ENCODE measurements at regions not wholly inside any gene's neighbourhood (a gene's known extent, or its start where the extent isn't known, plus 50 kb on each side); places are given as distances from the start of the nearest gene placed in this dataset.

DNA sequence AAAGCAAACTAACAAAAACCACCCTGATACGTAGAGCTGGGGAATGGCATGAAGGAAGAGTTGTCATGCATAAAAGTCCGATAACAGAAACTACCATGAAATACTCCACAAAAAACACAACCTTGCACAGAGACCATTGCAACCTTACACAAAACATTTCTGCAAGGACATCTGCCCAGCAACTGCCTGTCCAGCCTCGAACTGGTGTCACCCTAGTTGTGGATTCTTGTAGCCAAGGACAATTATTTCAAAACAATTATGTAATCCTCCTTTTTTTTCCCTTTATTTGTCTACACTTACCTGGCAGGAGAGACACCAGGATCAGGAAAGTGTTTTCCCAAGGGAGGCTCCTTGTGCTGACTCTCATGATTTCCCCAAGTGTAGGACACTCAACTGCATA is 232.5 kb upstream of the SYNDIG1 start:
- H3K27me3 ChIP-seq = peaks cover 0 to 3% (median 0%) of the 10 kb centered on the region in 4 donors
- TF ChIP-seq, protein P1, sequence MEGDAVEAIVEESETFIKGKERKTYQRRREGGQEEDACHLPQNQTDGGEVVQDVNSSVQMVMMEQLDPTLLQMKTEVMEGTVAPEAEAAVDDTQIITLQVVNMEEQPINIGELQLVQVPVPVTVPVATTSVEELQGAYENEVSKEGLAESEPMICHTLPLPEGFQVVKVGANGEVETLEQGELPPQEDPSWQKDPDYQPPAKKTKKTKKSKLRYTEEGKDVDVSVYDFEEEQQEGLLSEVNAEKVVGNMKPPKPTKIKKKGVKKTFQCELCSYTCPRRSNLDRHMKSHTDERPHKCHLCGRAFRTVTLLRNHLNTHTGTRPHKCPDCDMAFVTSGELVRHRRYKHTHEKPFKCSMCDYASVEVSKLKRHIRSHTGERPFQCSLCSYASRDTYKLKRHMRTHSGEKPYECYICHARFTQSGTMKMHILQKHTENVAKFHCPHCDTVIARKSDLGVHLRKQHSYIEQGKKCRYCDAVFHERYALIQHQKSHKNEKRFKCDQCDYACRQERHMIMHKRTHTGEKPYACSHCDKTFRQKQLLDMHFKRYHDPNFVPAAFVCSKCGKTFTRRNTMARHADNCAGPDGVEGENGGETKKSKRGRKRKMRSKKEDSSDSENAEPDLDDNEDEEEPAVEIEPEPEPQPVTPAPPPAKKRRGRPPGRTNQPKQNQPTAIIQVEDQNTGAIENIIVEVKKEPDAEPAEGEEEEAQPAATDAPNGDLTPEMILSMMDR (IDR thresholded peaks at IDR 0.05) = no peak
- H3K9me3 ChIP-seq = no peaks in the 10 kb centered on the region
- ATAC-seq = no peak
- 68 to 74% methylated on average over 3 of the region's 3 CpGs for WGBS, 2 donors
- no peak for FAIRE-seq
- no peak overlapping the region for H3K4me3 ChIP-seq
- H3K4me1 ChIP-seq = no peaks in the 10 kb centered on the region
- no peak overlapping the region for H3K27ac ChIP-seq
- H3K36me3 ChIP-seq = no peaks in the 10 kb centered on the region
- no peak for DNase-seq
- intact Hi-C loops (cut with DNase I) = no loop called here

DNA sequence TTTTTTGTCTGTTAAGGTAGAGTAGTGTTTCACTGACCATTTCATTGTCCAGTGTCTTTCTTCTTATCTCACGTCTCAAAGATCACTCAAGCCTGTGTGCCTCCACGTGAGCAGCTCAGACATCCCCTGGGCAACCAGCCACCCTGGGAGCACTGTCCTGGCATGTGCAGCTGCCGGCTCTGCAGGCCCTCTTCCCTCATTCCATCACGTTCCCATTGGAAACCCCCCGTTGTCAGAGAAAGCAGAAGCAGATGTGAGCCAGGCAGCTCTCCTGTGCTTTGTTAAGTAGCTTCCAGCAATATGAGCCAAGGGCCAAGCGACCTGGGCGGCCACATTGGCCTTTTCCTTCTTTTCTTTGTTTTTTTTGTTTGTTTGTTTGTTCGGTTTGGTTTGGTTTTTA is 233.2 kb upstream of the SYNDIG1 start:
- no peaks in the 10 kb centered on the region for H3K4me1 ChIP-seq
- H3K9me3 ChIP-seq = no peaks in the 10 kb centered on the region
- WGBS, 2 donors = 30 to 32% methylated on average over 8 of the region's 8 CpGs
- no peaks in the 10 kb centered on the region for H3K36me3 ChIP-seq
- FAIRE-seq (no peak), DNase-seq (no peak), ATAC-seq (no peak)
- no peak overlapping the region for H3K4me3 ChIP-seq
- peaks cover 0 to 3% (median 0%) of the 10 kb centered on the region in 4 donors for H3K27me3 ChIP-seq
- intact Hi-C loops (cut with DNase I) = no loop called here
- no peak overlapping the region for H3K27ac ChIP-seq
- TF ChIP-seq, protein P1 (IDR thresholded peaks at IDR 0.05) = no peak

DNA sequence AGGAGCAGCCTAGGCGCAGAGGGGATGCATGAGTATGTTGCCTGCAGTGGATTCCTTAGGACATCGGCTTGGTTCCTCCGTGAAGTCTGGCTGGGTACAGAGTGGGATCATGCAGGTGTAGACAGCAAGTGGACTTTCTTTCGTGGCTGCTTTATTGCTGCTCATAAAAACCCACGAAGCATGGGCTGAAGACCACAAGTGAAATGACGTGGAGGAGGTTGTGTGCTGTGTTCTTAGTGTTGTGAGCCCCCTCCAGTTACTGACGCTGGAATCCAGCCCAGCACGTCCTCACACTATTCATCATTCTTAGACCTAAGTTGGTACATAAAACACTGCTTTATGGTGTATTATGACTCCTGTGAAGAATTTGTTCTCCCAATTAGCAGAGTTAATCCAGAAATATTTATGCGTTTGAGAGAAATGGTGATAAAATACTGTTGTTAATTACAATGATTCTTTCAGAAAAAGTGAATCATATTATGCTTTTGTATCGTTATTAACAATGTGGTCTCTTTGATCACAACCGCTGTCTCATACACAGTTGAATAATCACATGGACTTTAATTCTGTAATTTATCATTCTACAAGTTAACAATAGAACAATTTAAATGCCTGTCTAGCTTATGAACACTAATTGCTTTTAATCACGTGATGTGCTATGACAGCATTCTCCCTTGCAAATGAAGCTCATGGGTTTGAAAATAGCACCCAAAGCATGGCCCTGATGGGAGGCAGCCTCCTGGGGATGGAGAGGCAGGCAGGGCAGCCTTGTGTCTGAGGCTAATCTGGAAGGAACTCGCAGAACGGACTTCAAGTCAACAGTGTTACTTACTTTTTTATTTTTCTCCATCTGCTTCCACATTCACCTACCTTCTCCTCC is 233.9 kb upstream of the SYNDIG1 start:
- no peak for FAIRE-seq
- 47 to 52% methylated on average over 14 of the region's 14 CpGs for WGBS, 2 donors
- no peaks in the 10 kb centered on the region for H3K4me1 ChIP-seq
- H3K9me3 ChIP-seq = no peaks in the 10 kb centered on the region
- no peak for DNase-seq
- ATAC-seq = no peak
- no peaks in the 10 kb centered on the region for H3K27me3 ChIP-seq
- intact Hi-C loops (cut with DNase I) = no loop called here
- no peak overlapping the region for H3K4me3 ChIP-seq
- H3K36me3 ChIP-seq = no peaks in the 10 kb centered on the region
- TF ChIP-seq, protein P1 (IDR thresholded peaks at IDR 0.05) = no peak
- H3K27ac ChIP-seq = no peak overlapping the region

DNA sequence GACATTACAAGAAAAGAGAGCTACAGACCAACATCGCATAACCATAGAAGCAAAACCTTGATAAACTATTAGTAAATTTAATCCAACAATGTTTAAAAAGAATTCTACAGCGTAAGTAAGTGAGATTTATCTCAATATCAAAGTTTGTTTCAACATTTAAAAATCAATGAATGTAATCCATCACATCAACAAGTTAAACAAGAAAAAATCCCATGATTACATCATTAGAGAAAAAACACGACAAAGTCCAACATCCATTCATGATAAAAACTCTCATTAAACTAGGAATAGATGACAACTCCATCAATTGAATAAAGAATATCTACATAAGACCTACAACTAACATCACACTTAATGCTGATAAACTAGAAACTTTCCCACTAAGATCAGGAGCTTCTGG is 239.0 kb upstream of the GGTLC1 start:
- H3K9me3 ChIP-seq = no peaks in the 10 kb centered on the region
- no peaks in the 10 kb centered on the region for H3K4me1 ChIP-seq
- no peak for DNase-seq
- TF ChIP-seq, protein P1 (IDR thresholded peaks at IDR 0.05) = no peak
- H3K36me3 ChIP-seq = no peaks in the 10 kb centered on the region
- WGBS, 2 donors = 7 to 16% methylated on average over 3 of the region's 3 CpGs
- intact Hi-C loops (cut with DNase I) = no loop called here
- ATAC-seq = no peak
- no peak overlapping the region for H3K27ac ChIP-seq
- H3K4me3 ChIP-seq = no peak overlapping the region
- FAIRE-seq = no peak
- no peaks in the 10 kb centered on the region for H3K27me3 ChIP-seq

DNA sequence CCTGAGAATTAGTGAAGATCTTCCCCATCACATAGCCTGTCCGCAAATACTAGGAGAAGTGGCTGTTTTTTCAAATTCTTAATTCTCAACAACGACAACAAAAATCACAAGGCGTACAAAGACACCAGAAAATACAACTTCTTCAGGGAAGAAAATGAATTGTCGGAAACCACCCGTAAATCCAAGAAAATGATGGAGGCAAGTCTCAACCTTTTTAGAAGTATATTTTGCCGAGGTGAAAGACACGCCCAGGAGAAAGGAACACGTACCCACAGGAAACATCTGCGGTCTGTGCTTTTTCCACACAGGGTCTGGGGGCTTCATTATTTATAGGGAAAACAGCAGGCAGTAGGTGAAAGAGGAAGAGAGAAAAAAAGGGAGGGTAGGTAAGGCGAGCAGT is 223.9 kb upstream of the GGTLC1 start:
- no peak overlapping the region for H3K27ac ChIP-seq
- H3K4me1 ChIP-seq = no peaks in the 10 kb centered on the region
- H3K4me3 ChIP-seq = no peak overlapping the region
- DNase-seq (no peak), ATAC-seq (no peak), FAIRE-seq (no peak)
- no peaks in the 10 kb centered on the region for H3K27me3 ChIP-seq
- intact Hi-C loops (cut with DNase I) = no loop called here
- H3K36me3 ChIP-seq = no peaks in the 10 kb centered on the region
- TF ChIP-seq, protein P1 (IDR thresholded peaks at IDR 0.05) = no peak
- WGBS, 2 donors = 43% methylated on average over 10 of the region's 10 CpGs
- no peaks in the 10 kb centered on the region for H3K9me3 ChIP-seq
